Epithelial cell of proximal tubule (primary cell): ENCODE measurements at regions not wholly inside any gene's neighbourhood (a gene's known extent, or its start where the extent isn't known, plus 50 kb on each side); places are given as distances from the start of the nearest gene placed in this dataset.

Source experiments
- DNase-seq: peaks from one replicate; pipeline ENCODE4 v3.0.0-alpha.2; 2011; ENCODE audit warnings: low read depth
- H3K4me3 ChIP-seq: 2 replicates; pipeline ENCODE4 v1.5.1; 2011; ENCODE audit warnings: low read depth, mild to moderate bottlenecking, low read length
- TF ChIP-seq, protein P1 (sequence below): conservative IDR thresholded peaks from 2 replicates; pipeline ENCODE4 v1.5.1; 2012; ENCODE audit warnings: low read depth, mild to moderate bottlenecking, low read length

DNA sequence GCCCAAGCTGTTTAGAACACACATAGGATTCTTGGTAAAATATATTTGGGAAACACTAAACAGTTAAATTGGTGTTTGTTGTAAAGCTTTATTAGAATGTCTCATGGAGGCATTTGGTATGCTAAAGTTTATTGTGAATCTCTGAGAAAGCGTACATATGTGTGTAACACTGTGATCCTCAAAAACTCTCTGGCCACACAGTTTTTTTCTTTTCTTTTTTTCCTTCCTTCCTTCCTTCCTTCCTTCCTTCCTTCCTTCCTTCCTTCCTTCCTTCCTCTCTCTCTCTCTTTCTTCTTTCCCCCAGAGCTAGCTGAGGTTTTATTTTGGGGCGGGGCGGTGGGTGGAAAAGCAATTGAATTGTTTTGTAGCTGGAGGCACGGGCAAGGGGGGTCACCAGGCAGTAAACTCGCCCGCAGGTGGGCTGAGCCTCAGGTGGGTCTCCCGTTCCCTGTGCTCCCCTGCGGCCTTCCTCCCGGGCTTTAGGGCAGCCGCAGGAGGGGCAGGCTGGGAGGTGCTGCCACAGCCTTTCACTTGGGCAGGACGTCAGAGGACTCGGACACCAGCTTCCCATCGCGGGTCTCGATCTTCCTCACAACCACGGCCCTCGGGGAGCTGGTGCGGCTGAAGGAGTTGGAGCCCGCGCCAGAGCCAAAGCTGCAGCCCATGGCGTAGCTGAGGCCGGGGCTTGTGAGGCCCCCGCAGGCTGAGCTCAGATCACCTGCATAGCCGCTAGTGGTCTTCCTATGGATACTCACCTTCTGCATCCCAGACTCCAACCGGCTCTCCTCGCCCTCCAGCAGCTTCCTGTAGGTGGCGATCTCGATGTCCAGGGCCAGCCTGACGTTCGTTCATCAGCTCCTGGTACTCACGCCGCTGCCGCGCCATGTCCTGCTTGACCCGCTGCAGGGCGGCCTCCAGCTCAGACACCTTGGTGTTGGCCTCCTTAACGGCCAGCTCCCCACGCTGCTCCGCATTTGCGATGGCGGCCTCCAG is 459.0 kb downstream of the GATA3 start:
- TF ChIP-seq, protein P1, sequence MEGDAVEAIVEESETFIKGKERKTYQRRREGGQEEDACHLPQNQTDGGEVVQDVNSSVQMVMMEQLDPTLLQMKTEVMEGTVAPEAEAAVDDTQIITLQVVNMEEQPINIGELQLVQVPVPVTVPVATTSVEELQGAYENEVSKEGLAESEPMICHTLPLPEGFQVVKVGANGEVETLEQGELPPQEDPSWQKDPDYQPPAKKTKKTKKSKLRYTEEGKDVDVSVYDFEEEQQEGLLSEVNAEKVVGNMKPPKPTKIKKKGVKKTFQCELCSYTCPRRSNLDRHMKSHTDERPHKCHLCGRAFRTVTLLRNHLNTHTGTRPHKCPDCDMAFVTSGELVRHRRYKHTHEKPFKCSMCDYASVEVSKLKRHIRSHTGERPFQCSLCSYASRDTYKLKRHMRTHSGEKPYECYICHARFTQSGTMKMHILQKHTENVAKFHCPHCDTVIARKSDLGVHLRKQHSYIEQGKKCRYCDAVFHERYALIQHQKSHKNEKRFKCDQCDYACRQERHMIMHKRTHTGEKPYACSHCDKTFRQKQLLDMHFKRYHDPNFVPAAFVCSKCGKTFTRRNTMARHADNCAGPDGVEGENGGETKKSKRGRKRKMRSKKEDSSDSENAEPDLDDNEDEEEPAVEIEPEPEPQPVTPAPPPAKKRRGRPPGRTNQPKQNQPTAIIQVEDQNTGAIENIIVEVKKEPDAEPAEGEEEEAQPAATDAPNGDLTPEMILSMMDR, result no peak
- no peak overlapping the region for H3K4me3 ChIP-seq
- DNase-seq, result no peak

DNA sequence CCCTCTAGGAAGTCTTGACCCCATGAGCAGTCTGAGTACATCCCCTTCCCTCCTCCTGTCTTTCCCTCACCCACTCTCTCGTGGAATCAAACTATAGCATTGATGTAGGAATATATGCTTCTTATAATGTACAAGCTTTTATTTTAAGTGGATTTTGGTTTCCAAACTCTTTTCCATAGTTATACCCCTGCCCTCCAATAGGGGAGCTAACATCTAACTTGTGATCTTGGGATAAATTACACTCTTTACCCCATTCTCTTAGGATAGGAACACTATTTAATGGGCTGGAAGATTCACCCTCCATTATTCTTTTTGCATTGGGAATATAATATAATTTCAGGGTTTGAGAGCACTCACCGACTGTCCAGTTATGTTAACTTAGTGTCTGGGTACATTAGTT is 465.9 kb downstream of the GATA3 start:
- DNase-seq, result no peak
- TF ChIP-seq, protein P1, result peak; percentile 29
- no peak overlapping the region for H3K4me3 ChIP-seq

DNA sequence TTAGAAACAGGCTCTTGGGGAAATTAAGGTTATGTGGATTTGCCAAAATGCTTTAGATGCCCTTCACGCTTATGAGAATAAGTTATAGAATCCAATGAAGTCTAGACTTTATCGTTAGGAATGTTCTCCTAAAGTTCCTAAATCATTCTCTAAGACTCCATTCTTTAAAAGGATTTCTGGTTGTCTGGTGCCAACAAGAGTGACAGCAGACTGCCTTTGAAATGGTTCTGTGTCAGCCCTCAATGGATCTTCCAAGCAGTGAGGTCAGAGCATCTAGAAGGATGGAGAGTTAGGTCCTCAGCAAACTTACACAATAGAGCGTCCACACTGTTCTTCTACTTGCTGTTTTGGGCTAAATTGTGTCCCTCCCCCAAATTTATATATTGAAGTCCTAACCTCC is 473.3 kb downstream of the GATA3 start:
- TF ChIP-seq, protein P1, result no peak
- no peak for DNase-seq
- H3K4me3 ChIP-seq, result no peak overlapping the region

DNA sequence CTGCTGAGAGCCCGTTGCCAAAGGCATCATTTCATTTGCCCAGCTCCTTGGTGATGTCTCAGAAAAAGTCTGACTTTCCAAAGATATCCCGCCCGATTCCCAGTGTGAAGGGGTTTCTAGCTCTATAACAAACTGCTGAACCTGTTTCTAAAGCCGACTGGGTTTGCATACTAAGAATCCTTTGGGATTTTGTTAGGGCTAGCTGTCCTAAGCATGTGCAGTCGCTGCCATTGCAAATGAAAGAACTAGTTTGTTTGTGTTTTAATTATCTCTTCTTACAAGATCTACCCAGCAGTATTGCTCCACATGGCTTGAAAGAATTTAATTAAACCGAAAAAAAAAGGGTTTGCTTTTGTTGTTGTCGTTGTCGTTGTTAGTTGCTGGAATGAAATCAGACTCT is 476.6 kb downstream of the GATA3 start:
- TF ChIP-seq, protein P1, result no peak
- DNase-seq, result no peak
- H3K4me3 ChIP-seq, result no peak overlapping the region

DNA sequence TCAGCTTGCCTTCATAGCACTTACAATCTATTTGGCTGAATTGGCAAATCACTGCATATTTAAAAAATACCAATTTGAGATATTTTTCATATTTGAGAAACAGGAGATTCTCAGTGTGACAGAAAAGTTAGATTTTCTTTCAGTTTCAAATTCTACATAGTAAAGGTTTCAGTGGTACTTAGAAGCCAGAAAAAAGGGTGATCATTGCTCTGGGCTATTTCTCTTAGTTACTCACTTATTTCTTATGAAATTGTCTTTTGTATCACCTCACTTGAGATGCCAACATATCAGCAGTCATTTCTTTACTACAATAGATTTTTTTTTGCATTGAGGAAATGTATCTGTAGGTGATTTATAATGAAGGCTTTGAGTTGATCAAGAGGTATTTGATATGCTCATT is 478.2 kb downstream of the GATA3 start:
- TF ChIP-seq, protein P1, result no peak
- H3K4me3 ChIP-seq, result no peak overlapping the region
- no peak for DNase-seq

DNA sequence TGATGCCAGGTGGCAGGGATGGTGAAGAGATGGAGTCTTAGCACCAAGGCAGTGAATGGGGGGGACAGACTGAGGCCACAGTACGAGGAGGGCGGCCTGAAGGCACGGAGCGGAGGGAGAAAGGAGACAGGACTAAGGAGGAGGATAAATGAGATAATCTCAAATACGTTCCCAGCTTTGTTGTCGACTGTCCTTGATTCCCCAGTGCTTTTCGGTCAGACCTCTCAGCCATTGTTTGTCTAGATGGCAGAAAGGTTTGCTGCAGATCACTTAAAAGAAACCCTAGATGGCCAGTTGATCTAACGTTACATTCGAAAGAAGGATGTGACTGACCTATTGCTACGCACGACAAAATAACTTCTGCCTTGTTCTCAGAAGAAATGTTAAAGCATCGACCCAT is 479.0 kb downstream of the GATA3 start:
- TF ChIP-seq, protein P1, result no peak
- no peak overlapping the region for H3K4me3 ChIP-seq
- no peak for DNase-seq

DNA sequence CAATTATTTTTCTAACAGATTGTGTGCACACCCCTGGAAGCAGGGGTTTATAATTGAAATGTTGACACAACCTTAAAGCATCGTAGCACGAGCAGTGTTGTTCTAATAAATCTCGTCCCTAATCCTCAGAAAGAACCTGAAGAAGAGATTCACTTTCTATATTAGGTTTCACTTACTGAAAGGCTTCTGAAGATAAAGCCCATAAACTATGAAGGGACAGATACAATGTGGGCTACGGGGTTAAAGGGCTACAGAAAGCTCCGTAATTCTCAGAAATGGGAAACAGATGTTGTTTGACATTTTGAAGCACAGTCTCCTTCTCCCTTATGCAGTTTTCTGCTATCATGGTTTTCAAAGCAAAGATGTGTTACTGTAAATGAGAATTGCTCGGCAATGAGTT is 479.6 kb downstream of the GATA3 start:
- H3K4me3 ChIP-seq, result no peak overlapping the region
- TF ChIP-seq, protein P1, result no peak
- no peak for DNase-seq
